Neural progenitor cell (in vitro differentiated cells): ENCODE measurements at regions not wholly inside any gene's neighbourhood (a gene's known extent, or its start where the extent isn't known, plus 50 kb on each side); places are given as distances from the start of the nearest gene placed in this dataset.

Experiments used
- DNase-seq: peaks from one replicate; pipeline ENCODE4 v3.0.0-alpha.2; 2016; ENCODE audit warnings: low spot score
- H2AFZ ChIP-seq: fragments of 200-600 bp; sonication (generic); replicated peaks from 2 replicates; pipeline ENCODE4 v1.6.1; 2016; ENCODE audit warnings: antibody characterized with exemption
- H3F3A ChIP-seq: fragments of 200-600 bp; sonication (generic); 2 replicates; pipeline ENCODE4 v1.6.1; 2016; ENCODE audit warnings: antibody characterized with exemption, low read depth
- H3K27ac ChIP-seq: fragments of 200-600 bp; sonication (generic); 2 replicates; pipeline ENCODE4 v1.5.1; 2016; ENCODE audit warnings: mild to moderate bottlenecking
- H3K27me3 ChIP-seq: fragments of 200-600 bp; sonication (generic); 2 replicates; pipeline ENCODE4 v1.6.1; 2016; ENCODE audit warnings: mild to moderate bottlenecking, moderate library complexity
- H3K36me3 ChIP-seq: fragments of 200-600 bp; sonication (generic); 2 replicates; pipeline ENCODE4 v1.5.1; 2016
- H3K4me1 ChIP-seq: fragments of 200-600 bp; sonication (generic); 2 replicates; pipeline ENCODE4 v1.6.1; 2016; ENCODE audit warnings: mixed run types
- H3K4me2 ChIP-seq: fragments of 200-600 bp; sonication (generic); 2 replicates; pipeline ENCODE4 v1.6.1; 2016
- H3K4me3 ChIP-seq: fragments of 200-600 bp; sonication (generic); 2 replicates; pipeline ENCODE4 v1.5.1; 2016
- H3K79me2 ChIP-seq: fragments of 200-600 bp; sonication (generic); 2 replicates; pipeline ENCODE4 v1.6.1; 2016; ENCODE audit warnings: low read depth
- H3K9ac ChIP-seq: fragments of 200-600 bp; sonication (generic); 2 replicates; pipeline ENCODE4 v1.6.1; 2016
- H3K9me3 ChIP-seq: fragments of 200-600 bp; sonication (generic); 2 replicates; pipeline ENCODE4 v1.5.1; 2016; ENCODE audit warnings: low read depth
- H4K20me1 ChIP-seq: fragments of 200-600 bp; sonication (generic); 2 replicates; pipeline ENCODE4 v1.6.1; 2016; ENCODE audit warnings: low read depth
- H3K27ac Mint-ChIP-seq: 3 replicates; pipeline ENCODE4 v1.8.0; 2021; ENCODE audit warnings: mixed read lengths
- H3K27me3 Mint-ChIP-seq: 2 replicates; pipeline ENCODE4 v1.8.0; 2022; ENCODE audit warnings: low read depth, mild to moderate bottlenecking, inconsistent platforms, moderate library complexity, mixed read lengths; ENCODE audit not compliant: insufficient read depth
- H3K36me3 Mint-ChIP-seq: 3 replicates; pipeline ENCODE4 v1.8.0; 2021; ENCODE audit warnings: mixed read lengths
- H3K4me1 Mint-ChIP-seq: 3 replicates; pipeline ENCODE4 v1.8.0; 2021; ENCODE audit warnings: mixed read lengths
- H3K4me3 Mint-ChIP-seq: 3 replicates; pipeline ENCODE4 v1.8.0; 2021; ENCODE audit warnings: mild to moderate bottlenecking, moderate library complexity, mixed read lengths
- H3K9me3 Mint-ChIP-seq: 3 replicates; pipeline ENCODE4 v1.8.0; 2020; ENCODE audit warnings: mixed read lengths
- CTCF ChIP-seq: fragments of 200-600 bp; sonication (generic); IDR thresholded peaks from 2 replicates; pipeline ENCODE4 v1.5.1; 2017; ENCODE audit warnings: antibody characterized with exemption, mild to moderate bottlenecking
- EZH2 ChIP-seq: fragments of 200-600 bp; sonication (generic); IDR thresholded peaks from 2 replicates; pipeline ENCODE4 v1.6.1; 2017; ENCODE audit warnings: antibody characterized with exemption, mild to moderate bottlenecking, moderate library complexity
- EZH2phosphoT487 ChIP-seq: fragments of 200-600 bp; sonication (generic); IDR thresholded peaks from 2 replicates; pipeline ENCODE4 v1.6.1; 2017; ENCODE audit warnings: antibody characterized with exemption

GRCh38 chr2:20150110-20150706 is 74.7 kb downstream of the SDC1 start:
- Histone ChIP-seq H3K79me2 (no peaks in the 10 kb centered on the region), H2AFZ (no peak overlapping the region), H3K4me1 (peaks cover 25% of the 10 kb centered on the region), H3K9ac (no peak overlapping the region), H4K20me1 (no peaks in the 10 kb centered on the region), H3K9me3 (no peaks in the 10 kb centered on the region), H3K27me3 (no peaks in the 10 kb centered on the region), H3K36me3 (no peaks in the 10 kb centered on the region), H3K4me2 (no peak overlapping the region), H3K4me3 (no peak overlapping the region), H3K27ac (no peak overlapping the region), H3F3A (peaks cover 15% of the 10 kb centered on the region)
- Mint-ChIP-seq H3K4me3 (peak overlapping the region; percentile 14), H3K36me3 (no peaks in the 10 kb centered on the region), H3K27me3 (peaks cover 2% of the 10 kb centered on the region), H3K4me1 (peaks cover 45% of the 10 kb centered on the region), H3K27ac (peak overlapping the region; percentile 79), H3K9me3 (no peaks in the 10 kb centered on the region)
- no peak for TF ChIP-seq EZH2phosphoT487
- no peak for TF ChIP-seq CTCF
- no peak for DNase-seq

- Histone ChIP-seq H3K9me3 (no peaks in the 10 kb centered on the region), H3K4me2 (peak overlapping the region; percentile 7), H3K79me2 (no peaks in the 10 kb centered on the region), H4K20me1 (no peaks in the 10 kb centered on the region), H3K27ac (no peak overlapping the region), H3K4me3 (no peak overlapping the region), H3K36me3 (no peaks in the 10 kb centered on the region), H2AFZ (peak overlapping the region; percentile 66), H3K4me1 (peaks cover 25% of the 10 kb centered on the region), H3K9ac (no peak overlapping the region), H3K27me3 (no peaks in the 10 kb centered on the region), H3F3A (peaks cover 15% of the 10 kb centered on the region)
- H3K27me3 Mint-ChIP-seq = peaks cover 2% of the 10 kb centered on the region
- peaks cover 45% of the 10 kb centered on the region for H3K4me1 Mint-ChIP-seq
- no peak for DNase-seq
- H3K9me3 Mint-ChIP-seq = no peaks in the 10 kb centered on the region
- TF ChIP-seq EZH2phosphoT487 = no peak
- no peak for TF ChIP-seq EZH2
- TF ChIP-seq CTCF = no peak
- peak overlapping the region; percentile 79 for H3K27ac Mint-ChIP-seq
- no peak overlapping the region for H3K4me3 Mint-ChIP-seq
- no peaks in the 10 kb centered on the region for H3K36me3 Mint-ChIP-seq
Measured at GRCh38 chr2:20149703-20150030, 75.3 kb downstream of the SDC1 start.

- Histone ChIP-seq H3K36me3 (no peaks in the 10 kb centered on the region), H2AFZ (peak overlapping the region; percentile 66), H3K9ac (no peak overlapping the region), H3K4me2 (peak overlapping the region; percentile 7), H3K4me3 (no peak overlapping the region), H3K9me3 (no peaks in the 10 kb centered on the region), H3K79me2 (no peaks in the 10 kb centered on the region), H3K4me1 (peaks cover 25% of the 10 kb centered on the region), H4K20me1 (no peaks in the 10 kb centered on the region), H3F3A (peaks cover 15% of the 10 kb centered on the region), H3K27me3 (no peaks in the 10 kb centered on the region), H3K27ac (no peak overlapping the region)
- peak overlapping the region; percentile 79 for H3K27ac Mint-ChIP-seq
- DNase-seq = peak; percentile 66
- TF ChIP-seq EZH2phosphoT487 = no peak
- no peak for TF ChIP-seq CTCF
- H3K4me3 Mint-ChIP-seq = peak overlapping the region; percentile 10
- H3K9me3 Mint-ChIP-seq = no peaks in the 10 kb centered on the region
- peaks cover 45% of the 10 kb centered on the region for H3K4me1 Mint-ChIP-seq
- peaks cover 2% of the 10 kb centered on the region for H3K27me3 Mint-ChIP-seq
- no peaks in the 10 kb centered on the region for H3K36me3 Mint-ChIP-seq
Measured at GRCh38 chr2:20148923-20149702, 75.8 kb downstream of the SDC1 start.
